Germinal center (tissue), 1 donor: ENCODE measurements at regions not wholly inside any gene's neighbourhood (a gene's known extent, or its start where the extent isn't known, plus 50 kb on each side); places are given as distances from the start of the nearest gene placed in this dataset.

Experiments
- DNase-seq: peaks from one replicate; pipeline ENCODE4 v3.0.0; 2012; ENCODE audit warnings: mixed read lengths, low spot score

DNA sequence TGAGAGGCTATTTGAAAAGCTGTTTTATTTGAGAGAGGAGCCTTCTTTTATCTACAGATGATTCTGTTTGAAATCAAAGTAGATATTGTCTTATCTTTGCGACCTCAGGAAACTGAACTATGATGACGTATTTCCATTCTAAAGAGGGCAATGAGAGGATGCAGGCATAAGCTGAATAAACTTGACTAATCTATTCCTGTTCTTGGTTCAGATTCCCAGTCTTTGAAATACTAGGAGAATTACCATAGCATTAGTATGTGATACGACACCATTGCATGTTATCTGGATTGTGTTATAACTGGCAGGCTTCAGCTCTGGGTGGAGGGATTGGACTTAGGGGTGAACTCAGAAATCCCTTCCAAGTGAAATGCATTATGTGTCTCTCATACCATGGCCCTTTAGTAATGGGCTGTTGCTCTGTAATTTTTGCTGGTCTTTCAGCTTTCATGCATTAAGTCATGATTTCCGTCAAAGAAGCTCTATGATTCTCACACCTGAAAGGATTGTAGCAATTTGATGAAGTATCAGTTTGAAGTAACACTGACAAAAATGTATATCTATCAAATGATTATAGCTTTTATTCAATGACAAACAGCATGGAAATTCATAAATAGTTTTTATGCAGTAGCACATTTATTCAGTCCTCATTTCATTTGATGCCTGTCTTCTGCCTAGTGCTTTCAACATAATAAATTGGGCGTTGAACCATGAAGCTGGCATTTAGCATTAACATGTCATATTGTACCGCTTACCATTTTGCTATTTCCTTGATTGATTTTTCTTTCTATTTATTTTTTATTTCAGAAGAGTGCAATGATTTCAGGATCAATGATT lies 138.4 kb upstream of the SPACA1 start:
- DNase-seq: no peak

DNA sequence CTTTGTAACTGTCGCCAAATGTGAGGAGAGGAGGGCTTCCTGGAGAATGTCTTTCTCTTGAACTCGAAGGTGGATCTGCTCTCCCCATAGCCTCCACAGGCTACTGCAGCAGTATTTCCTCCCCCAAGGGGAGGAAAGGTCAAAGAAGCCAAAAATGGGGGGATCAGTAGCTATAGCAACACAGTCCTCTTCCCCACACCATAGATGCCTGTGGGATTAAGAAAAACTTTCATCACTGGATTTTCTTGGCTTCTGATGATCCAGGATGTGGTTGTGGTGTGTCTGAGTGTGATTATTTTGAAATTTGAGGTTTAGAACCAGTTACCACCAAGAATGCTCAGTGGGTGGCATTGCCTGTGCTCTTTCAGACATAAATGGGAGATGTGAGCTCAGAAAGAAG lies 140.1 kb upstream of the SPACA1 start:
- no peak for DNase-seq

DNA sequence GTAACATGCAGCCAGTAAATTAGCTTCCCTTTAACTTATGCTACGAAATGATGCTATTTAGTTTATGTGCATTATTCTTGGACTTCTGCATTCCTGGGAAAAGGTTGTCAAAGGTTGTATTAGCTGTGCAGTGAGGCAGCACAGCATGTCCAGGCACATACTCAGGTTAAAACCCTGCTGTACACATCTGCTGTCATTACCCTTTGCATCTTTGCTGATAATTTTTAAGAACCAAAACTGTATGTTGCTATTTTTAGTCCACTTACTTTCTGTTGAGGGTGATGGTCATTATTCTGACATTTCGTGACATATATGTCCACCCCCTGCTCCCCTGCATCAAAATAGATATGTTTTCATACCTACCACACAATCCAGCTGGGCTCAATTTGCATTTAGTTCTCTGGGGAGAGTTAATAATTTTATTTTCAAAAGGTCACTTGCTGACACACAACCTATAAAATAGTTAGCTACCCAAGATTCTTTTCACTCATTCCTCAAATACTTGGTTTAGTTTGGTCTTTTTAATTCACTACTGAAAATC lies 142.5 kb upstream of the SPACA1 start:
- peak; percentile 55 for DNase-seq

DNA sequence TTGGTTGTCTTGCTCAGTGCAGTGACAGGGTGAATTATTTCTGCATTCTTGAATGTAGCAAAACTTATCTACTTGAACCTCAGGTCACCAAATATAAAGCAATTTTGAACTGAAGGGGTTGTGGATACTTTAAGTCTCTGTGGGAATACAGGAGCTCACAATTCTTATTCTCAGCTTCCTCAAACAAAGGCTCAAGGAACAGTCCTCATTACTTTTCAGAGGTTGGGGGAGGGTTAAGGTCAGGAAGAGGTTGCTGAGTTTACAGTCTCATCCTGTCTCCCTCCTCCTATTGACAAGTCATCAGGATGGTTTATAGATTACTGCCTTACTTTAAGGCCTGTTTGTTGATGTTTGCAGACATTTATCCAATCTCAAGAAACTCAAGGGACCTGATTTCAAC lies 143.6 kb upstream of the SPACA1 start:
- no peak for DNase-seq

DNA sequence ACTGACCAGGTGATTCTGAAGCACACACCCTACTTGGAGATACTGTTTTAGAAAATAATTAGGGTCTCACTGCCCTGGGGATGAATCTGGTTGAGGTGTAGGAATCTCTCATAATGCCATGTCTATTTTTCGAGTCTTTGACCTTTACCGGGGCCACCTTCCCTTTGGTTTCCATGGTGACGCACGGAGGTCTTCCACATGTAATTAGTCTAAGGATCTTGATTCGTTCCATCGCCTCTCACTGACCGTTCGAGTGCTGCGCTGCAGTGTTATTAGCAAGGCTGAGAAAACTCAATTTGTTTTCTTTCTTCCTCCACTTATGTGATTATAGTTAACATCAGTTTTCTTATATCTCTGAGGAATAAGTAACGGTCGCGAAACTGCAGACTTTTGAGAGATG lies 144.3 kb upstream of the SPACA1 start:
- DNase-seq: no peak

DNA sequence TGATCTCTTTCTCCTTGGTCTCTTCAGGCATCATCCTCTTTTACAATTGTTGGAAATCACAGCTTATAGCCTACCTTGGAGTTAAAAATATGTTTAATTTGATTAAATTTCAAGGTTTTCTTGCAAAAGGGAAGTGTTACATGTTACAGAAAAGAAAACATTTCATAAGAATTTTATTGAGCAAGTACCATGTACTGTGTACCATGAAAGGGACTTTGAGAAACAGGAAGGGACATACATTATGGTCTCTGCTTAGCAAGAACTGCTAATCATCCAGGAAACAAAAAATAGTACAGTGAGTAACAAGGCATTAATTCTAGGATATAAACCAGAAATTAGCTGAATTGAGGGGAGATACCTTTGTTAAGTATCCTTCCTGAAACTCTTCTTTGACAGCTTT lies 145.3 kb upstream of the SPACA1 start:
- DNase-seq: no peak

DNA sequence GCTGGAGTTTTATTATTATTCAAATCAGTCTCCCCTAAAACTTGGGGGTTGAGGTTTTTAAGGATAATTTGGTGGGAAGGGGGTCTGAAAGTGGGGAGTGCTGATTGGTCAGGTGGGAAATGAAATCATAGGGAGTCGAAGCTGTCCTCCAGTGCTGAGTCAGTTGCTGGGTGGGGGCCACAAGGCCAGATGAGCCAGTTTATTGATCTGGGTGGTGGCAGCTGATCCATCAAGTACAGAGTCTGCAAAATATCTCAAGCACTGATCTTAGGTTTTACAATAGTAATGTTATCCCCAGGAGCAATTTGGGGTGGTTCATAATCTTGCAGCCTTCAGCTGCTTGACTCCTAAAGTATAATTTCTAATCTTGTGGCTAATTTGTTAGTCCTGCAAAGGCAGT lies 146.0 kb upstream of the SPACA1 start:
- no peak for DNase-seq

DNA sequence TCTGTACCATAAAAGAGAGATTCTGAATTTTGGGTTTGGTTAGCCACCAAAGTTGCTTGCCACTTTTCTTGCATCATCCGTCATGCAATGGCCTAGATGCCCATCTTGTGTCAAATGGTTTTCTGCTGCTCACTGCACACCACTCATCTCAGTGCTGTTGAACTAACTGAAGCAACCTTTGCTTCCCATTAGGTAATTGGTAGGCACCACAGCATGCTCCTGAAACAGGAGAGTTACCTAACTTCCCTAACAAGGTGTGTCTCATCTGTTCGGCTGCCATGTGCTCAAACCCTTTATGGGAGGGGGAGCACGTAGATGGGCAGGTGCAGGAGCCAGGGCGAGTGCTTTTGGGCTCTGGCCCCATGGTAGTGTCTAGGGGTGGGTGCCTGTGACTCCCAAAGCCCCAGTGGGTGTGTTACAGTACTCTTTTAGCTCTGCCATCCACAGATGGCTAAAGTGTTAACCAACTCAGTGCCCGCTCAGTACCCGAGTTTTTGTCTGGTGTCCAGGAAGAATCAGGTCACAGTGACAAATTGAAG lies 147.4 kb upstream of the SPACA1 start:
- no peak for DNase-seq

DNA sequence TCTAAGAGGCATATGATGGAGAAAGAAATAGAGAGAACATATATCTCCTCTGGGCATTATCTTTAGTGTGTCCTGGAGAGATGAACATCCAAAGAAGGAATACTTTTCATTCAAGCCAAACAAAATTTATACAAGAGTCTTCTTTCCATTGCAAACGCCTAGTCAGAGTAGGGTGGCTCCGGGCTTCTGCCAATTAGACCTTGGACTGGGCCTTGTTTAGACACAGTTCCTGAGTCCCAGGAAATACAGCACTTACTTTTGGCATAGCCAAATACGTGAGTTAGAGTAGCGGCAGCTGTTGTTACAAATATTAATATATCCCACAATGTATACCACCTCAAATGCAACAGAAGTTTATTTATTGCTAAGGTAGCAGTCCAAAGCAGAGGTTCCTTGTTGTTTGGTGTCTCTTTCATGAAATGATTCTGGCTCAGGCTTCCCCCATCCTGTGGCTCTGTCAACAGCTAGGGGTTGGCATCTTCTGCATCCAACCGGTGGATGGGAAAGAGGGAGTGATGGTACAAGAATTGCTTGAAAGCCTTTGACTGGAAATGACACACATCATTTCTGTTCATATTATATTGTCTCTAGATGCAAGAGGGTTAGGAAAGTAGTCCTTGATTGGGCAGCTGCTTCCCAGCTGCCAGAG lies 148.0 kb upstream of the SPACA1 start:
- DNase-seq: no peak

DNA sequence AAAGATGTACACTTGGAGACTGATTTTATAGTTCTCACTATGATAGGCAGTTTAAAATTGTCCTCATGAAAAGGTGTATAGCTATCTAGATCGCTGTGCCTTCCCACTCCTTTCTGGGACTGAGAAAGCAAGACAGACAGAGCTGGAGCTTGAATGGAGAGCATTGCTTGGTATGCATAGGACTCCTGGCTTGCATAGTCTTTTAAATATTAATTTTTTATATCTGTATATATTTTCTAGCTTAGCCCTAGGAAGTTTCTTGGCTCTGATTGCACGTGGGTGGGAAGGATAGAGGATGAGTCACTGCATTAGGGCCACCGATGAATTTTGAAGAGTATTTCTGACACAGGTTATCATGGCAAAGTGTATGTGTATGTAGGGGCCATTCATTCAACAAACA lies 150.0 kb upstream of the SPACA1 start:
- no peak for DNase-seq

DNA sequence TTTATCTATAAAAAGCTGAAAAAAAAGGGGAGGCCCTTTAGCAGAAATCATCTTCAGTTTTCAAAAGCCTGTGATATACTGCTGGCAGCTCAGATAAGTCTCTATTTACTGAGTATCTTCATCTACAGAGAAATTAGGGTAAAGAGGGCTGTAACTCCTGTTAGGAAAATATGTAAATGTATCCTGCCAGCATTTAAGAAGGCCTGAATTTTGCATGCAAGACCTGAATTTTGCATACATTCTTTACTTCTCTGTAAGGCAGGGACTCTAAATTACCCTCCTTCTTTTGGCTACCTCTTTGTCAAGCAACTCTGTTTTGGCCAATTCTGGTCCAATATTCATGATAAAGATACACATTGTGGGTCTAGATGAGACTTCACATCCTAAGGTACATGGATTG lies 150.6 kb upstream of the SPACA1 start:
- no peak for DNase-seq

DNA sequence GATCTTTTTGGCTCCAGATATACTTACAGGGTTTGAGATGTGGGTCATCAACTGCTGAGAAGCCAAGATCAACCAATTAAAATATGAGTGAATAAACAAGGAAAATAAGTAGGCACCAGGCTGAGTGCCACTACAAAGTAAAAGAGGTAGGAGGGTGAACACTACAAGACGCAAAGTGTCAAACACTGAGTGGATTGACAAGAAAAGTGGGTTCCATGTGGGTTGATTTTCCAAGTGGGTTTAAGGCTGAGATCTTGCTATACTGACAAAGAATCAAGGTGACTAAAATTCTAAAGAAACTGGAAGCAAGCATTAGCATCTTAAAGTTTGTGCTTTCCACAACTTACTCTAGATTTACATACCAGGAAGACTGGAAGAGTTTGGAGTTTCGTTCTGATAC lies 160.4 kb upstream of the SPACA1 start:
- DNase-seq: no peak

DNA sequence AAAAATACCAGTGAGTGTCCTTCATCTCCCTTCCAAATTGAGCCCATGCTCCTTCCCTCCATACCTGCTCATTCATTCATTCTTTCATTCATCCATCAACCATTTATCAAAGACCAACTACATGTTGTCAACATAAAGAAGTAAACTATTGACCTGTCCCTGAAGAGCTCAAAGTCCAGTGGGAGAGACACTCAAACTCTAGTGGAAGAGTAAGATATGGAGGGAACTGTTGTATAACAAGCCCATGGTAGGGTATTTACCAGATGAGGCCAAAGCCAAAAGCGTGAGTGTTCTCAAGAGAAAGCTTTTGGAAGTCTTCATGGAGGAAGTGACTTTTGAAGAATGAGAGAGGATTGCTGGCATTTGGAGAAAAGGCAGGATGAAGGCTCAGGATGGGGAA lies 163.4 kb upstream of the SPACA1 start:
- DNase-seq: no peak

DNA sequence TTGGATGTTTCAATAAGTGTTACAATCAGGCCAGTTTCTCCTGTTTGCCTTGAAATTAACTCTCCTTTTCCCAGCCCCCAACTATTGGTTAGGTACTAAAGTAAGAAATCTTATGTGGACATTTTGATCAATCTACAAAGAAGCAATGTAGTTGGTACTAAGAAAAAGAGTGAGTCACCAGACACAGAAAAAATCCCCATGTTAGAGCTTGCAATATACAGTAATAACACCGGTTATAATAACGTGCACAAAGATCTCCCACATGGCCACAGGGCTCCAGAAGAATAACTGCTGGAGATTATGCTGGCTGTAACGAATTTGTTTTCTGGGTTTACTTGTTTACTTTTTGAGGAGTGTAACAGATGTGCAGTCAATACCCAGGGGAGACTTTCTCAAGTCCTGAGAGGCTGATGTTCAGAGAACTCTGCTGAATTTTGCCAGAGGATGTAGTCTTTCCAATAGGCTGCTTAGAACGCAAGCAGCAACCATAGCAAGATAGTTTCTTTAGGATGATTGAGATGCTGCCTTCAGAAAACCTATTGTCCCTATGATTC lies 166.2 kb upstream of the SPACA1 start:
- peak; percentile 7 for DNase-seq

DNA sequence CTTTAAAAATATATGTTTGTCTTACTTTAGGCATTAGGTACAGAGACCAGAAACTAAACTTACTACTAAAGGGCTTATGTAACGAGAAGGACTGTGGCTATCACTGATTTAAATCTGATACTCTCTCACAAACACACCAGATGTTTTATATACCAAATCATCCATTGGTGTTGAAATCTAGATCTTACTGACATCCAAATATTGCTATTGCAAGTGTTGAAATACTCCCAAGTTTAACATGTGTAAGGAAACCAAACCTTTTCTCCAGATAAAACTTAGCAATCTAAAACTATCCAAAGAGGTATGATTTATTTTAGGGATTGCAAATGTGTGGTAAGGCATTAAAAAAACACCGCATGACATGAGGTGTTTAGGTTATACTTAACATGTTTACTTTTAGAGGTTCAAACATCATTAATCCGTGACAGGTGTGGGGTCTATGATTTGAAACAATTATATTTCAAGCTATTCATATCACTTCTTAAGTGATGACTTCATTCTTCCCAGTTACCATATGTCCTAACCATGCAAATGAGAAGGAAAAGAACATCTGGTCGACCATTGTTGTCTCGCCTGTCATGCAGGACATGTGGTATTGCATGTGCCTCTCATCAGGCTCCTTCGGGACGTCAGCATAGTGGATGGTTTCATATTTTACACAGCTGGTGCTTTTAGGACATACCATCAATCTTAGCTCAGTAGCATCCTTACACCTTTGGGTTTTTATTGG lies 168.3 kb upstream of the SPACA1 start:
- peak; percentile 77 for DNase-seq

DNA sequence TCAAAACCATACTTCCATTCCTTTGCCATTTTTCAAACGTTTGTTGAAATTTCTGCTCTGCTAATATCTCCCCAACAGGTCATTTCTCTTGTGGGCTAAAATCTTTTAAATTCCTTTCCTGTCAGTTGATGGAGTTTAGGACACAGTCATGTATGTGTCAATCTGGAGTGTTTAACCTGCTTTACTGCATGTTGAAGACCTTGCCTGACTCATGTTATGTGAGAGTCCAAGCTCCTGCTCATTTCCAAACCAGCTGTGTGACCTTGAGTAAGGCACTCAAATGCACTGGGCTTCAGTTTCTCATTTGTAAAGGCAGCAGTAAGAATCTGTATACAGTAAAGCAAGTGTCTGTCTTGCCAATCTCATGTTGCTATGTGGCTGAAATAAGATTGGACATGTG lies 171.9 kb upstream of the SPACA1 start:
- DNase-seq: no peak

DNA sequence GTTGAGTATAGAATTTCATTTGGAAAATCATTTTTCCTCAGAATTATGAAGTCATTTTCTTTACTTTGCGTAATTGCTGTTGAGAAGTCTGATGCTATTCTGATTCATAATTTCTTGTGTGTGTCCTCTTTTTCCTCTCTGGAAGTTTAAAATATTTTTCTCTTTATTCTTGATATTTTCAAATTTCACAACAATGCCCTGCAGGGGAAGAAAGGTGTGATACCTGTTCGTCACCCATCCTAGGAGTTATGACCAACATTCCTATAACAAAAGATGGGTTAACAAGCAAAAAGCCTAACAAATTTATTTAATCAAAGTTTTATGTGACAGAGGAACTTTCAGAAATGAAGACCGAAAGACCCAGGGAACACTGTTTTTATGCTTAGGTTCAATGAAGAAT lies 171.5 kb upstream of the AKIRIN2 start:
- no peak for DNase-seq

DNA sequence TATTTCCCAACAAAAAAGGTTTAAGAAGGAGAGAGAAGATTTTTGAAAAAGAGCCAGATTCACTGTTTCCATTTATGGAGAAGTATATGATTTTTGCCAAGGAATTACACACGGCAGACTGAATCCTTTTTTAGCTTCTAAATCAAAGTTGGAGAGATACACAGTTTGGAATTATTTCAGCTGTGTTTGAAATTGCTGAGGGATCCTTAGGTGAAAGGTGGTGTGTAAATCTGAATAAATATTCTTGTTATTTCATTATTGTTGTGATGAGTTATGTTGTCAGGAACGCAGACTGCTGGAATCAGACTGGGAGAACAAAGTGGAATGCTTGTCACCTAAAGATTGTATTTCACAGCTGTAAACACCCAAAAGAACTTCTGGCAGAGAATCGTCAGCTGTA lies 168.5 kb upstream of the AKIRIN2 start:
- DNase-seq: no peak

DNA sequence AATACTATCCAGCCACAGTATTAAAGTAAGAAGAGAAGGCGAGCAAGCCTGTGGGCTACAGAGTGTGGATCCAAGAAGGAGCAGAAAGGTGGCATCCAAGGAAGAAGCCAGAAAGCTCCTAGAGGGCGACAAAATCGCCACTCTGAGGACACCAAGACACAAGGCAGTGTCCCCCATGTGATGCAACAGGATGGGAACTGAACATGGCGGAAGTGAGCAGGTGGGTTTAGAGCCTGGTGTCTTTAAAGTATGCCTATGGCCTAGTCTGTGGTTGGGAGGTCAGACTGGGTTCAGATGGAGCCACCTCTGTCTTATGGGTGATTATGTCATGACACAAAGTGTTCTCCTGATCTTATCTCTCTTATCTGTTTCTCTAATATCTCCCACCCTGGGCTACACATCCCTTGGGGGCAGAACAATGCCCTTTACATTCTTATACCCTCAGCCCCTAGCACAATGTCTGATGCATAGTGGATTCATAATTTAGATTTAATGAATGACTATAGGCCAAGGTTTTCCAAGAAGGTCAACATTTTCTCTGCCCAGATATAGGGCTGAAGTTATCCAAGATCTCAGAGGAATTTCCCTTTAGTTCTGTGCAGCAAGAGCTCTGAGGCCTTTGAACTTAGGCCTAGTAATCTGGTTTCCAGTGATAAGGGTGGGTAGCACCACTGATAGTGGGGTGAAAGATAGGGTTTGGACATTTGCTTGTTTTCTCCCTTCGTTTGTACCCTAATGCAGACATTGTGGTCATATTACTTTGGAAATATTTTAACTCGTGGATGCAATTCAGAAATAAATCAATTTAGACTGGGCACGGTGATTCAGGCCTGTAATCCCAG lies 167.3 kb upstream of the AKIRIN2 start:
- no peak for DNase-seq

DNA sequence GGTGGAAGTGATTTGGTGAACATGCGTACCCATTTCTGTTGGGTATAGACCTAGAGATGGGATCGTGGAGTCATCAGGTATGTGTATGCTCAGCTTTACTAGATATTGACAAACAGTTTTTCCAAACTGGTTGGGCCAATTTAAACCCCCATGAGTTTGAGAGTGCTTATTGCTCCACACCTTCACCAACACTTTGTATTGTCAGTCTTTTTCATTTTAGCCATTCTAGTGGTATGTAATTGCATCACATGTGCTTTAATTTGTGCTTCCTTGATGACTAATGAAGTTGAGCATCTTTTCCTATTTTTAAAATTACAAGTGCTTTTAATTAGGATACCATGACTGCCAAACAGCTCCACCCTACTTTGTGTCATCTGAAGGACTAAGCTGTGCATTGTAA lies 158.9 kb upstream of the AKIRIN2 start:
- no peak for DNase-seq

DNA sequence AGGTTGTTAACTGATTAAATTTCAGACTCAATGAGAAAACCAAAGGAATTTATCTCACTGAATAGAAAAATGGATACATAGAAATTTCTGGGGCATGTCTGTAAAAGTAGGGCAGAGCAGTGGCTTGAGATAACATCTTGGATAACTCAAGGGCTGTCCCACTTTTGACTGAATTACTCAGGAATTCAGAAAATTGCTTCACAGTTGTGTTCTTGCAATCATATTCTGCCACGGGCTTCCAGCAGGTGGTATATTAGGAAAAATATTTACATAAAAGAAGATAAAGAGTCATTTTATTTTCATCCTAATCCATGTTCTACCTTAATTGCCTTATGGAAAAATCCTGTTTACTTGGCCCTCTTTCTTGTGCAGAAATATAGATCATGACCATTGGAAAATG lies 156.4 kb upstream of the AKIRIN2 start:
- DNase-seq: no peak
